Glutamatergic neuron (in vitro differentiated cells): ENCODE measurements at regions not wholly inside any gene's neighbourhood (a gene's known extent, or its start where the extent isn't known, plus 50 kb on each side); places are given as distances from the start of the nearest gene placed in this dataset.

Experiments used
- DNase-seq: peaks from one replicate; pipeline ENCODE4 v3.0.0; 2022
- H3K27ac Mint-ChIP-seq: one replicate; pipeline ENCODE4 v1.8.0; 2020; ENCODE audit warnings: mild to moderate bottlenecking, mixed read lengths, inconsistent platforms; ENCODE audit not compliant: unreplicated experiment
- H3K27me3 Mint-ChIP-seq: one replicate; pipeline ENCODE4 v1.8.0; 2020; ENCODE audit warnings: mild to moderate bottlenecking, moderate library complexity, mixed read lengths, inconsistent platforms; ENCODE audit not compliant: unreplicated experiment
- H3K36me3 Mint-ChIP-seq: one replicate; pipeline ENCODE4 v1.8.0; 2020; ENCODE audit warnings: mild to moderate bottlenecking, mixed read lengths, inconsistent platforms; ENCODE audit not compliant: unreplicated experiment
- H3K4me1 Mint-ChIP-seq: one replicate; pipeline ENCODE4 v1.8.0; 2020; ENCODE audit warnings: mild to moderate bottlenecking, low read depth, mixed read lengths, inconsistent platforms; ENCODE audit not compliant: unreplicated experiment
- H3K4me3 Mint-ChIP-seq: one replicate; pipeline ENCODE4 v1.8.0; 2020; ENCODE audit warnings: mild to moderate bottlenecking, mixed read lengths, inconsistent platforms; ENCODE audit not compliant: unreplicated experiment
- H3K9me3 Mint-ChIP-seq: one replicate; pipeline ENCODE4 v1.8.0; 2020; ENCODE audit warnings: mild to moderate bottlenecking, moderate library complexity, mixed read lengths, inconsistent platforms; ENCODE audit not compliant: unreplicated experiment
- TF ChIP-seq, protein P1 (sequence below): fragments of 200-600 bp; sonication (generic); IDR thresholded peaks from one replicate; pipeline ENCODE4 v1.5.0; 2021; ENCODE audit not compliant: partially characterized antibody, unreplicated experiment

DNA sequence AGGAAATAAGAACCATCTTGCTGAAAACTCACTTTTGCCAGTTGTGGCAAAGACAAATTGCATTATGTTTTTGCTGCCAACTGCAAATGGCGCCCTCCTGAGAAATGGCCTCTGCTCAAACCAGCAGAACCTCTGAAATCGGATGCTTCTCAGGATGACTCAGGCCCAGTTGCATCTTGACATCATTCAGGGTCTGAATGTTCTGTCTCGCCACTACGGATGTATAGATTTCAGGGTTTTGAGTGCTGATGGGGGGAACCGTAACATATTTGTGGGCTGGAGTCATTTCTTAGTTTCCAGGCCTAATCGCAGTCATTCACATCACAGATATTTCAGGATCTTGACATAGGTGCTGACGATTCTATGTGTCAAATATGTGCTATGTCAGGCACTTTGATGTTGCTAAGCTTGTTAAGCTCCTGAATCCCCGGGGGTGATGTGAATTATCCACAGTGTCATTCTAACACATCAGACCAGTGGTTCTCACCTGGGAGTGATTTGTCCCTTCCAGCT is 207.1 kb downstream of the NFATC2 start:
- DNase-seq: no peak
- H3K27me3 Mint-ChIP-seq: no peaks in the 10 kb centered on the region
- no peaks in the 10 kb centered on the region for H3K4me1 Mint-ChIP-seq
- no peak overlapping the region for H3K27ac Mint-ChIP-seq
- H3K9me3 Mint-ChIP-seq: peaks cover 9% of the 10 kb centered on the region
- H3K36me3 Mint-ChIP-seq: no peaks in the 10 kb centered on the region
- no peak overlapping the region for H3K4me3 Mint-ChIP-seq
- TF ChIP-seq, protein P1, sequence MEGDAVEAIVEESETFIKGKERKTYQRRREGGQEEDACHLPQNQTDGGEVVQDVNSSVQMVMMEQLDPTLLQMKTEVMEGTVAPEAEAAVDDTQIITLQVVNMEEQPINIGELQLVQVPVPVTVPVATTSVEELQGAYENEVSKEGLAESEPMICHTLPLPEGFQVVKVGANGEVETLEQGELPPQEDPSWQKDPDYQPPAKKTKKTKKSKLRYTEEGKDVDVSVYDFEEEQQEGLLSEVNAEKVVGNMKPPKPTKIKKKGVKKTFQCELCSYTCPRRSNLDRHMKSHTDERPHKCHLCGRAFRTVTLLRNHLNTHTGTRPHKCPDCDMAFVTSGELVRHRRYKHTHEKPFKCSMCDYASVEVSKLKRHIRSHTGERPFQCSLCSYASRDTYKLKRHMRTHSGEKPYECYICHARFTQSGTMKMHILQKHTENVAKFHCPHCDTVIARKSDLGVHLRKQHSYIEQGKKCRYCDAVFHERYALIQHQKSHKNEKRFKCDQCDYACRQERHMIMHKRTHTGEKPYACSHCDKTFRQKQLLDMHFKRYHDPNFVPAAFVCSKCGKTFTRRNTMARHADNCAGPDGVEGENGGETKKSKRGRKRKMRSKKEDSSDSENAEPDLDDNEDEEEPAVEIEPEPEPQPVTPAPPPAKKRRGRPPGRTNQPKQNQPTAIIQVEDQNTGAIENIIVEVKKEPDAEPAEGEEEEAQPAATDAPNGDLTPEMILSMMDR: no peak

DNA sequence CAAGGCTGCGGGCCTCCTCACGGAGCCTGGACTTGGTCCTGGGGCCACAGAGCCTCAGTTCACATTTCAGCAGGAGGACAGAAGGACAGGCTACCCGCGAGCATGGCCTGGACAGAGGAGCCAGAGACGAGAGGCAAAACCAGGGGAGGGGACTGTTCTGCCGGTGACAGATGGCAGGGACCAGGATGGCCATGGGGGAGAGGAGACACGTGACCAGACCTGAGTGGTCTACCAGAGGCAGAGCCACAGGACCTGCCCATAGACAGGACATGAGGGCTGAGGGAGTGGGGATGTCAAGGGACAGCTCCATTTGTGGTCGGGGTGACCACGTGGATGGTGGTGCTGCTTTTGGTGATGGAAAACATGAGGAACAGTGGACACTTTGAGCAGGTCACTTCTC is 207.9 kb downstream of the NFATC2 start:
- DNase-seq: no peak
- Mint-ChIP-seq H3K4me3 (no peak overlapping the region), H3K4me1 (no peaks in the 10 kb centered on the region), H3K27ac (no peak overlapping the region), H3K27me3 (peaks cover 2% of the 10 kb centered on the region), H3K36me3 (peaks cover 5% of the 10 kb centered on the region), H3K9me3 (peaks cover 9% of the 10 kb centered on the region)
- TF ChIP-seq, protein P1: no peak

DNA sequence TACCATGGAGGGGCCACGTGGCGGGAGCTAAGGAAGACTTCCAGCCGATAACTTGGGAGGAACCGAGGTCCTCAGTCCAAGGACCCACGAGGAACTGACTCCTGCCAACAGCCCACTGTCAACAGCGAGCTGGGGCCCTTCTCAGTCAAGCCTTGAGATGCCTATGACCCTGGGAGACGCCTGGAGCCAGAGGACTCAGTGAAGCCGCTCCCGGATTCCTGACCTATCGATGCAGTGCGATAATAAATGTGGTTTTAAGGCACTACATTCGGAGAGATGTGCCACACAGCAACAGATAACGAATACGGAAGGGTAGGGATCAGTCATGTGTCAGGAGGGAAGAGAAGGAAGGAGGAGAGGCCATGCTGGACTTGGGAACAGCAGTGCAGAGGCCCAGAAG is 208.5 kb downstream of the NFATC2 start:
- TF ChIP-seq, protein P1: no peak
- Mint-ChIP-seq H3K27ac (no peak overlapping the region), H3K4me1 (no peaks in the 10 kb centered on the region), H3K9me3 (peaks cover 8% of the 10 kb centered on the region), H3K4me3 (no peak overlapping the region), H3K36me3 (peaks cover 10% of the 10 kb centered on the region), H3K27me3 (peaks cover 2% of the 10 kb centered on the region)
- no peak for DNase-seq

DNA sequence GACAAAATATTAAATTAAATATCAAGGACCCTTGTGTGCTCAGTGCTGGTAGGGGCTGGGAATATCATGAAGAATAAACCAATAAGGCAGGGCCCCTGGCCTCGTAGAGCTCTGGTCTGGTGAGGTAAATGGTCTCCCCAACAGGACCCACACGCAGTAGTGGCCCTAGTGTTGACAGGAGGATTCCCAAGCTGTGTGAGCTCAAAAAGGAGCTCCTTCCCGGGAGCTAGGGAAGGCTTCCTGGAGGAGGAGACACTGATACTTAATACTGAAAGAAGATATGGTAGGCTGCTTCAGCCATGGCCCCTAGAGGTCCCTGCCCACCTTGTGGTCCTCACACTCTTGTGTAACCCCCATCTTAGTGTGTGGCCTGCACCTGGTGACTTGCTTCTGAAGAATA is 209.1 kb downstream of the NFATC2 start:
- TF ChIP-seq, protein P1: no peak
- Mint-ChIP-seq H3K9me3 (peaks cover 7% of the 10 kb centered on the region), H3K27me3 (peaks cover 2% of the 10 kb centered on the region), H3K36me3 (peaks cover 10% of the 10 kb centered on the region), H3K4me1 (no peaks in the 10 kb centered on the region), H3K4me3 (no peak overlapping the region), H3K27ac (no peak overlapping the region)
- DNase-seq: no peak

DNA sequence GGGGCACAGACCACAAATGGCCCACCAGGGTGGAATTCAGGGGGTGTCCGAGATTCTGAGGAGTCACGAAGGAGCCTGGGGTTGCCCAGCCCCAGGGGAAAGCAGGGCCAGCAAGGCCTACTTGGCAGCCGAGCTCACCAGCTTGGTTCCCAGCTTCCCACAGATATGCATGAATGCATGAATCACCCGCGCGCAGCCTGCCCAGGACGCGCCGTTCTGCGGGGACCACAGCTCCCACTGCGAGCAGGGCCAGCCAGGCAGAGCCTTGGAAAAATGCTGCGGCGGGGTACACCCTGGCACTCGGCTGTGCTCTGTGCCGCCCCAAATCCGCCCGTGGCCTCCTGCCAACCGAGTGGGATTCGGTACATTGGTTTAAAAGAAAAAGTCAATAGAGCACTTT is 211.0 kb downstream of the NFATC2 start:
- Mint-ChIP-seq H3K27ac (no peak overlapping the region), H3K4me3 (no peak overlapping the region), H3K4me1 (no peaks in the 10 kb centered on the region), H3K9me3 (peaks cover 7% of the 10 kb centered on the region), H3K27me3 (peaks cover 2% of the 10 kb centered on the region), H3K36me3 (peaks cover 10% of the 10 kb centered on the region)
- TF ChIP-seq, protein P1: no peak
- no peak for DNase-seq
